Neural cell (in vitro differentiated cells): ENCODE measurements at regions not wholly inside any gene's neighbourhood (a gene's known extent, or its start where the extent isn't known, plus 50 kb on each side); places are given as distances from the start of the nearest gene placed in this dataset.

Experiments
- H2AFZ ChIP-seq: fragments of 200-600, 300-800 bp; sonication (generic), shearing (Covaris generic); 2 replicates; pipeline ENCODE4 v1.6.0; 2014; ENCODE audit warnings: low read depth, mild to moderate bottlenecking, antibody characterized with exemption, low read length, moderate library complexity
- H3F3A ChIP-seq: fragments of 200-600 bp; shearing (Covaris generic); 2 replicates; pipeline ENCODE4 v1.6.1; 2016; ENCODE audit warnings: mild to moderate bottlenecking, moderate library complexity, mixed read lengths, antibody characterized with exemption, low read length; ENCODE audit not compliant: insufficient read depth, poor library complexity, severe bottlenecking
- H3K27ac ChIP-seq: fragments of 200-600, 300-800 bp; sonication (generic), shearing (Covaris generic); 2 replicates; pipeline ENCODE4 v1.5.1; 2014; ENCODE audit warnings: mild to moderate bottlenecking, low read length, moderate library complexity
- H3K27me3 ChIP-seq: fragments of 300-800, 200-600 bp; sonication (generic), shearing (Covaris generic); 2 replicates; pipeline ENCODE4 v1.6.0; 2014; ENCODE audit warnings: mild to moderate bottlenecking, low read depth, low read length, moderate library complexity; ENCODE audit not compliant: insufficient read depth
- H3K36me3 ChIP-seq: fragments of 300-800, 200-600 bp; sonication (generic), shearing (Covaris generic); 2 replicates; pipeline ENCODE4 v1.5.1; 2014; ENCODE audit warnings: mild to moderate bottlenecking, antibody characterized with exemption, low read length, moderate library complexity; ENCODE audit not compliant: insufficient read depth
- H3K4me2 ChIP-seq: fragments of 300-800, 200-600 bp; sonication (generic), shearing (Covaris generic); 2 replicates; pipeline ENCODE4 v1.6.0; 2014; ENCODE audit warnings: mild to moderate bottlenecking, low read length
- H3K4me3 ChIP-seq: fragments of 300-800, 200-600 bp; sonication (generic), shearing (Covaris generic); 2 replicates; pipeline ENCODE4 v1.5.1; 2014; ENCODE audit warnings: mild to moderate bottlenecking, low read length, moderate library complexity
- H3K79me2 ChIP-seq: fragments of 200-600 bp; shearing (Covaris generic); replicated peaks from 2 replicates; pipeline ENCODE4 v1.6.0; 2014; ENCODE audit warnings: mild to moderate bottlenecking, low read length, moderate library complexity; ENCODE audit not compliant: insufficient read depth
- H3K9ac ChIP-seq: fragments of 300-800, 200-600 bp; sonication (generic), shearing (Covaris generic); 2 replicates; pipeline ENCODE4 v1.6.1; 2016; ENCODE audit warnings: mild to moderate bottlenecking, low read length, mixed read lengths
- H3K9me2 ChIP-seq: fragments of 200-600 bp; shearing (Covaris generic); 2 replicates; pipeline ENCODE4 v1.6.1; 2016; ENCODE audit warnings: mild to moderate bottlenecking, low read length, mixed read lengths; ENCODE audit not compliant: insufficient read depth
- H3K9me3 ChIP-seq: fragments of 200-600, 300-800 bp; sonication (generic), shearing (Covaris generic); 2 replicates; pipeline ENCODE4 v1.6.1; 2016; ENCODE audit warnings: mild to moderate bottlenecking, mixed run types, low read length, moderate library complexity, mixed read lengths
- H4K20me1 ChIP-seq: fragments of 200-600 bp; shearing (Covaris generic); 2 replicates; pipeline ENCODE4 v1.6.1; 2016; ENCODE audit warnings: mild to moderate bottlenecking, mixed run types; ENCODE audit not compliant: insufficient read depth
- EP300 ChIP-seq: fragments of 450-650 bp; conservative IDR thresholded peaks from 2 replicates; pipeline ENCODE4 v1.6.1; 2014; ENCODE audit warnings: antibody characterized with exemption, mild to moderate bottlenecking, moderate library complexity; ENCODE audit not compliant: poor library complexity, severe bottlenecking
- EZH2 ChIP-seq: fragments of 200-600, 300-800 bp; shearing (Covaris generic), sonication (generic); IDR thresholded peaks from 2 replicates; pipeline ENCODE4 v1.6.1; 2014; ENCODE audit warnings: antibody characterized with exemption, low read length, borderline replicate concordance, mild to moderate bottlenecking; ENCODE audit not compliant: insufficient read depth, poor library complexity, severe bottlenecking
- MXI1 ChIP-seq: fragments of 450-650 bp; conservative IDR thresholded peaks from 2 replicates; pipeline ENCODE4 v1.6.1; 2014; ENCODE audit warnings: antibody characterized with exemption, mild to moderate bottlenecking; ENCODE audit not compliant: poor library complexity, severe bottlenecking
- POLR2AphosphoS5 ChIP-seq: IDR thresholded peaks from 2 replicates; pipeline ENCODE4 v1.6.1; 2012
- RAD21 ChIP-seq: fragments of 450-650 bp; conservative IDR thresholded peaks from 2 replicates; pipeline ENCODE4 v1.6.1; 2014; ENCODE audit warnings: antibody characterized with exemption, mild to moderate bottlenecking, moderate library complexity
- SMC3 ChIP-seq: fragments of 450-650 bp; conservative IDR thresholded peaks from 2 replicates; pipeline ENCODE4 v1.6.1; 2014; ENCODE audit warnings: antibody characterized with exemption, mild to moderate bottlenecking, moderate library complexity; ENCODE audit not compliant: poor library complexity
- TAF1 ChIP-seq: IDR thresholded peaks from 2 replicates; pipeline ENCODE4 v1.6.1; 2012; ENCODE audit warnings: low read depth
- TF ChIP-seq, protein P1 (sequence below): IDR thresholded peaks from 2 replicates; pipeline ENCODE4 v1.6.1; 2012; ENCODE audit warnings: borderline replicate concordance
- TF ChIP-seq, protein P2 (sequence below): fragments of 450-650 bp; IDR thresholded peaks from 2 replicates; pipeline ENCODE4 v1.5.1; 2014; ENCODE audit warnings: antibody characterized with exemption, mild to moderate bottlenecking, moderate library complexity; ENCODE audit not compliant: poor library complexity, severe bottlenecking

DNA sequence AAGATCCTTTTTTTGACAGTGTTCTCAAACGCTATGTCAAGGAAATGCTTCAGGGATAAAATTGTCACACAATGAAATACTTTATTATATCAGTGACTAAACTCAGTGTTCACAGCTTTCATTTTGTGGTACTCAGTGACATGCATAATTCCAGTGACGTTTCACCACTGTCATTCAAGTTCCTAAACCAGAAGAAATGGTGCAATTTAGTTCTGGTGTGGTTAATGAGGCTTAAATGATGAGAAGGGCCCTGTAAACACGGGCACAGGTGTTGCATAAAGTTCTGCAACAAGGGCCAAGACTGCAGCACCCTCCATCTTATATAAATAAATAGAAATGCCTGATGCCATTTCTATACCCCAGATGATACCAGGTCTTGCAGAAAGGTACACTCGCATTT lies 1247.1 kb downstream of the GATA3 start:
- H3K9me2 ChIP-seq: no peaks in the 10 kb centered on the region
- no peaks in the 10 kb centered on the region for H4K20me1 ChIP-seq
- no peaks in the 10 kb centered on the region for H3K79me2 ChIP-seq
- H3K4me3 ChIP-seq: no peak overlapping the region
- H3K9me3 ChIP-seq: no peaks in the 10 kb centered on the region
- TF ChIP-seq EP300: peak; percentile 44
- TF ChIP-seq, protein P1, sequence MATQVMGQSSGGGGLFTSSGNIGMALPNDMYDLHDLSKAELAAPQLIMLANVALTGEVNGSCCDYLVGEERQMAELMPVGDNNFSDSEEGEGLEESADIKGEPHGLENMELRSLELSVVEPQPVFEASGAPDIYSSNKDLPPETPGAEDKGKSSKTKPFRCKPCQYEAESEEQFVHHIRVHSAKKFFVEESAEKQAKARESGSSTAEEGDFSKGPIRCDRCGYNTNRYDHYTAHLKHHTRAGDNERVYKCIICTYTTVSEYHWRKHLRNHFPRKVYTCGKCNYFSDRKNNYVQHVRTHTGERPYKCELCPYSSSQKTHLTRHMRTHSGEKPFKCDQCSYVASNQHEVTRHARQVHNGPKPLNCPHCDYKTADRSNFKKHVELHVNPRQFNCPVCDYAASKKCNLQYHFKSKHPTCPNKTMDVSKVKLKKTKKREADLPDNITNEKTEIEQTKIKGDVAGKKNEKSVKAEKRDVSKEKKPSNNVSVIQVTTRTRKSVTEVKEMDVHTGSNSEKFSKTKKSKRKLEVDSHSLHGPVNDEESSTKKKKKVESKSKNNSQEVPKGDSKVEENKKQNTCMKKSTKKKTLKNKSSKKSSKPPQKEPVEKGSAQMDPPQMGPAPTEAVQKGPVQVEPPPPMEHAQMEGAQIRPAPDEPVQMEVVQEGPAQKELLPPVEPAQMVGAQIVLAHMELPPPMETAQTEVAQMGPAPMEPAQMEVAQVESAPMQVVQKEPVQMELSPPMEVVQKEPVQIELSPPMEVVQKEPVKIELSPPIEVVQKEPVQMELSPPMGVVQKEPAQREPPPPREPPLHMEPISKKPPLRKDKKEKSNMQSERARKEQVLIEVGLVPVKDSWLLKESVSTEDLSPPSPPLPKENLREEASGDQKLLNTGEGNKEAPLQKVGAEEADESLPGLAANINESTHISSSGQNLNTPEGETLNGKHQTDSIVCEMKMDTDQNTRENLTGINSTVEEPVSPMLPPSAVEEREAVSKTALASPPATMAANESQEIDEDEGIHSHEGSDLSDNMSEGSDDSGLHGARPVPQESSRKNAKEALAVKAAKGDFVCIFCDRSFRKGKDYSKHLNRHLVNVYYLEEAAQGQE: no peak
- no peaks in the 10 kb centered on the region for H3K27me3 ChIP-seq
- no peaks in the 10 kb centered on the region for H3F3A ChIP-seq
- H2AFZ ChIP-seq: no peak overlapping the region
- no peak overlapping the region for H3K27ac ChIP-seq
- H3K9ac ChIP-seq: no peak overlapping the region
- H3K36me3 ChIP-seq: no peaks in the 10 kb centered on the region
- no peak overlapping the region for H3K4me2 ChIP-seq

DNA sequence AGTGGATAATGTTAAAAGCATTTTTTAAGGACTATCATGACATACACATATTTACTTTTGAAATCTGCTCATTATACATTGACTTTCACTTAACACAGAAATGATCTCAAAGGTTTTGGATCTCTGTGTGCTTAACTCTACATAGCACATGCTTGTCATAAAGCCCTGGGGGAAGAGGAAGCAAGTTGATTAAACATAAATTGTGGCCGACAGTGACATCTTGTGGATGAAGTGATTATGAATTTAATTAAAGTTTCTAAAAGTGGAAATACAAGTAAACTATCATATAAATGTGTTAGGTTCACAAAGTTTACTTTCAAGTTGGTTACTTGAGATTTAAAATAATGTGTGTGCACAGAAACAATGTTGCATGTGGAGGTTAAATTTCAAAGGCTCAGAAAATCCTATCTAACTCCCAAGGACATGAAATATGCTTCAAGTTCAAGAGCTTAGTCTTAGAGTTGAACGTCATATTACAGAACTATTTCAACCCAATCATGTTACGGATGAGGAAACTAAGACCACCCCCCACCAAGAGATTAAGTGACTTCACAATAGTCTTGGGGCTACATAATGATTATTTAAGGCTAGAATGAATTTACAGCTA lies 1247.8 kb downstream of the GATA3 start:
- TF ChIP-seq SMC3: peak; percentile 81
- no peak for TF ChIP-seq POLR2AphosphoS5
- TF ChIP-seq EZH2: no peak
- TF ChIP-seq, protein P2, sequence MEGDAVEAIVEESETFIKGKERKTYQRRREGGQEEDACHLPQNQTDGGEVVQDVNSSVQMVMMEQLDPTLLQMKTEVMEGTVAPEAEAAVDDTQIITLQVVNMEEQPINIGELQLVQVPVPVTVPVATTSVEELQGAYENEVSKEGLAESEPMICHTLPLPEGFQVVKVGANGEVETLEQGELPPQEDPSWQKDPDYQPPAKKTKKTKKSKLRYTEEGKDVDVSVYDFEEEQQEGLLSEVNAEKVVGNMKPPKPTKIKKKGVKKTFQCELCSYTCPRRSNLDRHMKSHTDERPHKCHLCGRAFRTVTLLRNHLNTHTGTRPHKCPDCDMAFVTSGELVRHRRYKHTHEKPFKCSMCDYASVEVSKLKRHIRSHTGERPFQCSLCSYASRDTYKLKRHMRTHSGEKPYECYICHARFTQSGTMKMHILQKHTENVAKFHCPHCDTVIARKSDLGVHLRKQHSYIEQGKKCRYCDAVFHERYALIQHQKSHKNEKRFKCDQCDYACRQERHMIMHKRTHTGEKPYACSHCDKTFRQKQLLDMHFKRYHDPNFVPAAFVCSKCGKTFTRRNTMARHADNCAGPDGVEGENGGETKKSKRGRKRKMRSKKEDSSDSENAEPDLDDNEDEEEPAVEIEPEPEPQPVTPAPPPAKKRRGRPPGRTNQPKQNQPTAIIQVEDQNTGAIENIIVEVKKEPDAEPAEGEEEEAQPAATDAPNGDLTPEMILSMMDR: peak; percentile 81
- TF ChIP-seq TAF1: no peak
- TF ChIP-seq MXI1: no peak
- TF ChIP-seq RAD21: peak; percentile 82
- Histone ChIP-seq H3K27me3 (no peaks in the 10 kb centered on the region), H3K4me2 (no peak overlapping the region), H3K9me2 (no peaks in the 10 kb centered on the region), H4K20me1 (no peaks in the 10 kb centered on the region), H3K36me3 (no peaks in the 10 kb centered on the region), H2AFZ (no peak overlapping the region), H3K9me3 (no peaks in the 10 kb centered on the region), H3K9ac (no peak overlapping the region), H3K27ac (no peak overlapping the region), H3F3A (no peaks in the 10 kb centered on the region), H3K4me3 (no peak overlapping the region), H3K79me2 (no peaks in the 10 kb centered on the region)
